Mesendoderm (in vitro differentiated cells): ENCODE measurements at regions not wholly inside any gene's neighbourhood (a gene's known extent, or its start where the extent isn't known, plus 50 kb on each side); places are given as distances from the start of the nearest gene placed in this dataset.
"Not testable (repeated sequence)": the region's sequence is repeated elsewhere in the genome, so short reads cannot be mapped to it uniquely, and the experiment has no call there.

Experiments used
- DNase-seq: peaks from one replicate; pipeline ENCODE4 v3.0.0; 2013
- H2AK5ac ChIP-seq: 2 replicates; pipeline ENCODE4 v1.6.1; 2013; ENCODE audit warnings: low read length, inconsistent platforms
- H2BK120ac ChIP-seq: 2 replicates; pipeline ENCODE4 v1.6.1; 2013; ENCODE audit warnings: low read depth, mild to moderate bottlenecking, low read length, moderate library complexity, mixed read lengths
- H2BK15ac ChIP-seq: replicated peaks from 2 replicates; pipeline ENCODE4 v1.6.1; 2013; ENCODE audit warnings: low read depth, mild to moderate bottlenecking, moderate library complexity
- H2BK5ac ChIP-seq: 2 replicates; pipeline ENCODE4 v1.6.1; 2013; ENCODE audit warnings: low read length, inconsistent platforms
- H3K18ac ChIP-seq: 2 replicates; pipeline ENCODE4 v1.6.1; 2013; ENCODE audit warnings: mild to moderate bottlenecking, low read length, mixed read lengths
- H3K23ac ChIP-seq: one replicate; pipeline ENCODE4 v1.6.1; 2013; ENCODE audit warnings: low read length
- H3K27ac ChIP-seq: 2 replicates; pipeline ENCODE4 v1.5.1; 2013; ENCODE audit warnings: low read depth, mild to moderate bottlenecking, inconsistent platforms, low read length, moderate library complexity
- H3K27me3 ChIP-seq: 2 replicates; pipeline ENCODE4 v1.6.1; 2013; ENCODE audit warnings: low read length, control low read depth, mild to moderate bottlenecking, inconsistent platforms; ENCODE audit not compliant: insufficient read depth, poor library complexity
- H3K36me3 ChIP-seq: 2 replicates; pipeline ENCODE4 v1.6.1; 2013; ENCODE audit warnings: low read length, inconsistent platforms; ENCODE audit not compliant: control insufficient read depth, insufficient read depth
- H3K4ac ChIP-seq: one replicate; pipeline ENCODE4 v1.6.1; 2013; ENCODE audit warnings: low read depth, mild to moderate bottlenecking, low read length, moderate library complexity
- H3K4me1 ChIP-seq: 2 replicates; pipeline ENCODE4 v1.6.1; 2013; ENCODE audit warnings: low read depth, low read length, inconsistent platforms; ENCODE audit not compliant: control insufficient read depth
- H3K4me2 ChIP-seq: 2 replicates; pipeline ENCODE4 v1.6.1; 2013; ENCODE audit warnings: low read length
- H3K4me3 ChIP-seq: 2 replicates; pipeline ENCODE4 v1.5.1; 2013; ENCODE audit warnings: mild to moderate bottlenecking, low read length
- H3K56ac ChIP-seq: one replicate; pipeline ENCODE4 v1.6.1; 2013; ENCODE audit warnings: low read length
- H3K79me1 ChIP-seq: 2 replicates; pipeline ENCODE4 v1.6.1; 2013; ENCODE audit warnings: low read length, inconsistent platforms
- H3K79me2 ChIP-seq: 2 replicates; pipeline ENCODE4 v1.6.1; 2013; ENCODE audit warnings: mild to moderate bottlenecking, low read length; ENCODE audit not compliant: control insufficient read depth, insufficient read depth
- H3K9ac ChIP-seq: 2 replicates; pipeline ENCODE4 v1.6.1; 2013; ENCODE audit warnings: low read length, inconsistent platforms
- H4K5ac ChIP-seq: one replicate; pipeline ENCODE4 v1.6.1; 2013; ENCODE audit warnings: low read length
- H4K8ac ChIP-seq: one replicate; pipeline ENCODE4 v1.6.1; 2013; ENCODE audit warnings: low read depth, mild to moderate bottlenecking, control low read depth, low read length, moderate library complexity
- WGBS: extraction: QIAGEN DNeasy Blood & Tissue Kit; methylation state at CpG from one replicate; pipeline ENCODE4 v1.1.7; 2013; ENCODE audit warnings: low lambda C conversion rate, missing lambda C conversion rate; ENCODE audit not compliant: insufficient coverage; ENCODE audit errors: extremely low coverage; 5-methylcytosine and 5-hydroxymethylcytosine counted together

DNA sequence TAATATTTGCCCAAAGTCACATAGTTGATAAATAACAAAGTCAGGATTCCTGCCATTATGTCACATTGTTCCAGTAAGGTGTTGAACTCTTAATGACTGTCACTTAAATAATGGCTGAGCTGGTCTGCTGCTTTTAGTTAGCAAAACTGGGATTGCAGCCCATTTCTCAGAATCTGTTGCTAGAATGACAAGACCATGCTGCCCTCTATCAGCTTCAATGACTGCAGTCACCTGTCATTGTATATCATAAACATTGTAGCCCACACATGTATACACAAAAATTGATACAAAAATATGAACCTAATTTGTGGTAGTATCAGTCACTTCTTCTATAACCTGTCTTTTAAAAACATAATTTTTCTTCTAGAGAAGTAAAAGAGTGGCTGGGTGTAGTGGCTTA, 121.1 kb downstream of the FAM161A start:
- Histone ChIP-seq H4K5ac (no peak overlapping the region), H3K36me3 (no peaks in the 10 kb centered on the region), H3K4me2 (no peak overlapping the region), H2BK120ac (no peak overlapping the region), H3K27ac (no peak overlapping the region), H3K23ac (no peak overlapping the region), H2AK5ac (no peak overlapping the region), H4K8ac (no peak overlapping the region), H2BK5ac (no peak overlapping the region), H3K4ac (no peak overlapping the region), H3K4me1 (no peaks in the 10 kb centered on the region), H3K56ac (no peak overlapping the region), H3K9ac (no peak overlapping the region), H3K27me3 (no peaks in the 10 kb centered on the region), H3K79me2 (no peaks in the 10 kb centered on the region), H3K4me3 (no peak overlapping the region), H2BK15ac (no peak overlapping the region), H3K79me1 (no peaks in the 10 kb centered on the region), H3K18ac (no peak overlapping the region)
- DNase-seq = no peak

GRCh38 chr2:61727746-61728145, 126.1 kb downstream of the FAM161A start:
- no peaks in the 10 kb centered on the region for H3K79me2 ChIP-seq
- no peak overlapping the region for H3K23ac ChIP-seq
- no peaks in the 10 kb centered on the region for H3K36me3 ChIP-seq
- no peak overlapping the region for H2BK5ac ChIP-seq
- no peak overlapping the region for H4K5ac ChIP-seq
- no peak overlapping the region for H3K27ac ChIP-seq
- H3K4me2 ChIP-seq = no peak overlapping the region
- no peak overlapping the region for H2BK15ac ChIP-seq
- H3K4me1 ChIP-seq = no peaks in the 10 kb centered on the region
- H2BK120ac ChIP-seq = no peak overlapping the region
- no peak overlapping the region for H3K9ac ChIP-seq
- no peak overlapping the region for H4K8ac ChIP-seq
- H3K18ac ChIP-seq = no peak overlapping the region
- WGBS = no CpG with 5 or more reads among the region's 1 CpG
- H3K56ac ChIP-seq = no peak overlapping the region
- H3K4ac ChIP-seq = no peak overlapping the region
- no peak overlapping the region for H2AK5ac ChIP-seq
- H3K27me3 ChIP-seq = no peaks in the 10 kb centered on the region
- H3K79me1 ChIP-seq = no peaks in the 10 kb centered on the region
- no peak for DNase-seq
- no peak overlapping the region for H3K4me3 ChIP-seq

DNA sequence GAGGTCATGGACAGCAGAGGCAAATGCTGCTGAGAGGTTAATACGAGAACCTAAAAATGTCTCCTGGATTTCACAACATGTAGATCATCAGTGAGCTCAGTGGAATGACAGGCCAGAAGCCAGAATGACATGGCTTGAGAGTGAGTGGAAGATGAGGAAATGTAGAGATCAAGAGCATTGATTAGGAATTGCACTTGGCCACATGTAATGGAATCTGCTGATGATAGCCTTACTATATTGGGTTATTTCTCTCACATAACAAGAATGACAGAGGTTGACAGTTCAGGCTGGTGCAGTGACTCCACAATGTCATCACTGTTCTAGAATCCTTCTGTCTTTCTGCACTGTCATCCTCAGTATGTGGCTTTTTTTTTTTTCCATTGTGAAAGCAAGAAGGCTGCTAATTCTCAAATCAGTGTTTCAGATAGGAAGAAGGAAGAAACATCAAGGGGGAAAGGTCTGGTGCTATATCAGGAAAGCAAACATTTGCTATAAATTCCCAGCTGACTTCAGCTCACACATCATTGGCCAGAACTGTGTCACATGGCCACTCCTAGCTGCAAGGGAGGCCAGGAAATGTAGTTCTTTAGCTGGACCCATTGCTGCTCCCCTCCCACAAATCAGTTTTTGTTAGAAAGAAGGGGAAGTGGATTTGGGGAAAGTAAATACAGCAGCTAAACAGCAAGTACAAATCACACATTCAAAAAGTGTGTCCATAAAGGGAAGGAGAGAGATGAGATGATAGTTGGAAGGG, 127.2 kb downstream of the FAM161A start:
- Histone ChIP-seq H3K4ac (no peak overlapping the region), H3K9ac (no peak overlapping the region), H3K79me1 (no peaks in the 10 kb centered on the region), H3K4me1 (no peaks in the 10 kb centered on the region), H3K56ac (no peak overlapping the region), H3K79me2 (no peaks in the 10 kb centered on the region), H2AK5ac (no peak overlapping the region), H4K8ac (no peak overlapping the region), H3K23ac (no peak overlapping the region), H2BK15ac (no peak overlapping the region), H3K18ac (no peak overlapping the region), H2BK120ac (no peak overlapping the region), H3K4me3 (no peak overlapping the region), H2BK5ac (no peak overlapping the region), H3K36me3 (no peaks in the 10 kb centered on the region), H3K27ac (no peak overlapping the region), H4K5ac (no peak overlapping the region), H3K4me2 (no peak overlapping the region), H3K27me3 (no peaks in the 10 kb centered on the region)
- WGBS = no CpG with 5 or more reads among the region's 1 CpG
- no peak for DNase-seq

DNA sequence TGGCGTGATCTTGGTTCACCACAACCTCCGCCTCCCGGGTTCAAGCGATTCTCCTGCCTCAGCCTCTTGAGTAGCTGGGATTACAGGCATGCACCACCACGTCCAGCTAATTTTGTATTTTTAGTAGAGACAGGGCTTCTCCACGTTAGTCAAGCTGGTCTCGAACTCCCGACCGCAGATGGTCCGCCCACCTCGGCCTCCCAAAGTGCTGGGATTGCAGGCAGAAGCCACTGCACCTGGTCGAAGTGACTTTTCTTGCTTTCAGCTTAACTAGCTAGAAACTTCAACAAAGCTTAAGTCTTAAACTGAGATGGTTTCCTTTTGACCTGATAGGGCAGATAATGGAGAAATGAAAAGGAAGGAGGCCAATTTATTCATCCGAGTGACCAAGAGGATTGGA, 130.5 kb downstream of the FAM161A start:
- not testable (repeated sequence) for H4K8ac ChIP-seq, H3K79me1 ChIP-seq, H2BK120ac ChIP-seq, H3K9ac ChIP-seq, H3K79me2 ChIP-seq, H3K56ac ChIP-seq, H2BK15ac ChIP-seq, H3K4me3 ChIP-seq, H3K18ac ChIP-seq, H3K36me3 ChIP-seq, H4K5ac ChIP-seq, H3K4me2 ChIP-seq, H3K4ac ChIP-seq, DNase-seq, H3K4me1 ChIP-seq, H2BK5ac ChIP-seq, H3K27ac ChIP-seq, H3K23ac ChIP-seq, H2AK5ac ChIP-seq, H3K27me3 ChIP-seq
- no CpG with 5 or more reads among the region's 13 CpGs for WGBS

- Histone ChIP-seq H3K4me2 (no peak overlapping the region), H4K5ac (no peak overlapping the region), H3K4ac (no peak overlapping the region), H3K4me3 (no peak overlapping the region), H3K27ac (no peak overlapping the region), H2BK15ac (no peak overlapping the region), H3K18ac (no peak overlapping the region), H3K56ac (no peak overlapping the region), H3K4me1 (no peaks in the 10 kb centered on the region), H2BK5ac (no peak overlapping the region), H3K9ac (no peak overlapping the region), H4K8ac (no peak overlapping the region), H3K36me3 (no peaks in the 10 kb centered on the region), H2BK120ac (no peak overlapping the region), H3K27me3 (no peaks in the 10 kb centered on the region), H3K23ac (no peak overlapping the region), H3K79me1 (no peaks in the 10 kb centered on the region), H3K79me2 (no peaks in the 10 kb centered on the region), H2AK5ac (no peak overlapping the region)
- DNase-seq = no peak
- no CpG with 5 or more reads among the region's 8 CpGs for WGBS
These were observed 131.1 kb downstream of the FAM161A start for GRCh38 chr2:61722800-61723199.

GRCh38 chr2:61722318-61722717, 131.5 kb downstream of the FAM161A start:
- no peak overlapping the region for H3K9ac ChIP-seq
- no peak overlapping the region for H2BK5ac ChIP-seq
- no peak overlapping the region for H4K5ac ChIP-seq
- H3K23ac ChIP-seq = no peak overlapping the region
- H3K56ac ChIP-seq = no peak overlapping the region
- no peaks in the 10 kb centered on the region for H3K27me3 ChIP-seq
- H3K36me3 ChIP-seq = no peaks in the 10 kb centered on the region
- no peak overlapping the region for H2AK5ac ChIP-seq
- WGBS = no CpG with 5 or more reads among the region's 1 CpG
- H3K79me1 ChIP-seq = no peaks in the 10 kb centered on the region
- H4K8ac ChIP-seq = no peak overlapping the region
- no peak overlapping the region for H3K27ac ChIP-seq
- no peak overlapping the region for H3K4ac ChIP-seq
- no peaks in the 10 kb centered on the region for H3K4me1 ChIP-seq
- no peak overlapping the region for H2BK120ac ChIP-seq
- H3K18ac ChIP-seq = no peak overlapping the region
- H3K4me3 ChIP-seq = no peak overlapping the region
- DNase-seq = no peak
- no peak overlapping the region for H2BK15ac ChIP-seq
- no peaks in the 10 kb centered on the region for H3K79me2 ChIP-seq
- H3K4me2 ChIP-seq = no peak overlapping the region
